ENCODE measurements at regions not wholly inside any gene's neighbourhood (a gene's known extent, or its start where the extent isn't known, plus 50 kb on each side); places are given as distances from the start of the nearest gene placed in this dataset.

- TF ChIP-seq CTCF (IDR thresholded peaks at IDR 0.05) = no peak
- no peak for TF ChIP-seq POLR2A (IDR thresholded peaks at IDR 0.05)
- no peak for TF ChIP-seq EP300 (IDR thresholded peaks at IDR 0.05)
These were observed 54.3 kb upstream of the FRMD6 start for GRCh38 chr14:51597261-51598001.
